Loucy (cell line): ENCODE measurements at regions not wholly inside any gene's neighbourhood (a gene's known extent, or its start where the extent isn't known, plus 50 kb on each side); places are given as distances from the start of the nearest gene placed in this dataset.

Experiments
- CTCF ChIP-seq: fragments of 200-600 bp; sonication (generic); conservative IDR thresholded peaks from 2 replicates; pipeline ENCODE4 v1.5.1; 2014; ENCODE audit warnings: mild to moderate bottlenecking, antibody characterized with exemption, low read length
- EZH2phosphoT487 ChIP-seq: fragments of 200-600 bp; IDR thresholded peaks from 2 replicates; pipeline ENCODE4 v1.6.1; 2018; ENCODE audit warnings: antibody characterized with exemption, mild to moderate bottlenecking, moderate library complexity, borderline replicate concordance

GRCh38 chr11:121808096-121808495 is 307.9 kb downstream of the BLID start:
- TF ChIP-seq CTCF (no peak), EZH2phosphoT487 (no peak)
